D721Med (cell line): ENCODE measurements at regions not wholly inside any gene's neighbourhood (a gene's known extent, or its start where the extent isn't known, plus 50 kb on each side); places are given as distances from the start of the nearest gene placed in this dataset.

ENCODE experiments used
- DNase-seq: peaks from one replicate; pipeline ENCODE4 v3.0.0; 2011; ENCODE audit warnings: low spot score; ENCODE audit not compliant: insufficient read length
- FAIRE-seq: peaks from 2 replicates; lab custom pipeline; 2011; peaks lifted over from hg19 to GRCh38; lab: Jason Lieb, UNC
- CTCF ChIP-seq: IDR thresholded peaks from 2 replicates; pipeline ENCODE4 v1.5.1; 2012; ENCODE audit warnings: mild to moderate bottlenecking, control low read depth; ENCODE audit not compliant: insufficient read depth; ENCODE audit errors: missing control alignments

GRCh38 chr10:108388706-108389105, 1224.2 kb upstream of the SORCS1 start:
- TF ChIP-seq CTCF = no peak
- DNase-seq (no peak), FAIRE-seq (no peak)

DNA sequence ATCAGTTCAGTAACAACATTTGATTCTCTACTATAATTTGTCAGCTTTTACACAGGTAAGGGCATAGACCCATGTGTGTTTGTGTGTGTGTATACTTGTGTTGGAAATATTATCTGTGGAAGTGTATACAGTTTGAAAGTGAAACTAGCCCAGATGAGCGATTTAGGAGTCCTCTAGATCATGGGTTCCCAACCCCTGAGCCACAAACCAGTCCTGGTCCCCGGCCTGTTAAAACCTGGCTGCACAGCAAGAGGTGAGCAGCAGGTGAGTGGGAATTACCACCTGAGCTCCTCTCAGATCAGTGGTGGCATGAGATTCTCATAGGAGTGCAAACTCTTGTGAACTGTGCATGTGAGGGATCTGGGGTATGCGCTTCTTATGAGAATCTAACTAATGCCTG, 1221.5 kb upstream of the SORCS1 start:
- DNase-seq (no peak), FAIRE-seq (no peak)
- TF ChIP-seq CTCF = no peak

- FAIRE-seq (no peak), DNase-seq (no peak)
- TF ChIP-seq CTCF = no peak
These were observed 1219.9 kb upstream of the SORCS1 start for GRCh38 chr10:108384378-108384777.

- DNase-seq (no peak), FAIRE-seq (no peak)
- TF ChIP-seq CTCF = no peak
These were observed 1214.3 kb upstream of the SORCS1 start for GRCh38 chr10:108378779-108379178.

- FAIRE-seq = no peak
- DNase-seq = no peak
- TF ChIP-seq CTCF = no peak
These were observed 1211.2 kb upstream of the SORCS1 start for GRCh38 chr10:108375691-108376090.

DNA sequence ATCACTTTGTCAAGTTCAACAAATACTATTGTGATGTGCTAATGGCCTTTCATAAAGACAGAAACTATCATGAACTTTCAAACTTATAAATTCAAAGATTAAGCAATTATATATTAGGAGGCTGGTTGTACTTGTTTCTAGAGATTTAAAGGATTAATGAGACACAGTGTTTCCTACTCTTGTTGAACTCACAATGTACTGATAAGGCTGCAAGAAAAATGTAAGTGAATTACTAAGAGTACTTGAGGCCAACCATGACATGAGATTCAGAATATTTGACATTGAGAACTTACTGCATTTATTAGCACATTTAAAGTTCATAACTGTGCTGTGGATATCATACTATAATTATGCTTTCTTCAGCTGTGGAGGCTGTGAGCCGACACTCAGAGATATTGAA, 1210.5 kb upstream of the SORCS1 start:
- no peak for TF ChIP-seq CTCF
- FAIRE-seq = no peak
- DNase-seq = no peak

DNA sequence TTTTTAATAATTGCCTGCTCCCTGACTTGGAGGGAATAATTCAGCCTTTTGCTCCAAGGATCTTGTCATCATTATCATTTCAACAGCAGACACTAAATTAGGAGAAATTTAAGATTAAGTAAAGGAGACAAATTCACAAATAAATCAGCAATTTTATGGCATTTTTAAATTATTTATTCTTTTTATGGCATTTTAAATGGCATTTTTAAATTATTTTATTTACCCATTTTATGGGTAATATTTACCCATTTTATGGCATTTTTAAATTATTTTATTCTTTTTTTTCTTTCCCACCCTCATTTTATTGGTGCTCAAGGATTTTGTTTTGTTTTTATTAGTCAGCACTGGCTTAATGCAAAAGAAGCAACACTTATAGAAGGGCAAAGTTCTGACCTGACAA, 1201.0 kb upstream of the SORCS1 start:
- DNase-seq (no peak), FAIRE-seq (no peak)
- no peak for TF ChIP-seq CTCF
